NOMO-1 treated with DMSO at 0.1 percent for 48 hours (cell line): ENCODE measurements at regions not wholly inside any gene's neighbourhood (a gene's known extent, or its start where the extent isn't known, plus 50 kb on each side); places are given as distances from the start of the nearest gene placed in this dataset.
"Not testable (repeated sequence)": the region's sequence is repeated elsewhere in the genome, so short reads cannot be mapped to it uniquely, and the experiment has no call there.

Experiments used
- DNase-seq: peaks from one replicate; lab custom pipeline; 2025; ENCODE audit not compliant: unreplicated experiment; lab: John Stamatoyannopoulos, UW

- no peak for DNase-seq
Measured at GRCh38 chr12:67070307-67070600, 198.9 kb upstream of the CAND1 start.

- DNase-seq, result no peak
Measured at GRCh38 chr12:67070604-67071003, 198.6 kb upstream of the CAND1 start.

- not testable (repeated sequence) for DNase-seq
Measured at GRCh38 chr12:67072281-67072680, 196.9 kb upstream of the CAND1 start.

- DNase-seq, result no peak
Measured at GRCh38 chr12:67073336-67073735, 195.8 kb upstream of the CAND1 start.

- DNase-seq, result no peak
Measured at GRCh38 chr12:67074072-67074471, 195.1 kb upstream of the CAND1 start.

GRCh38 chr12:67077617-67078016 lies 191.5 kb upstream of the CAND1 start:
- DNase-seq, result no peak

GRCh38 chr12:67078957-67079356 lies 190.2 kb upstream of the CAND1 start:
- no peak for DNase-seq

GRCh38 chr12:67080637-67081036 lies 188.5 kb upstream of the CAND1 start:
- DNase-seq, result no peak

GRCh38 chr12:67082221-67082620 lies 186.9 kb upstream of the CAND1 start:
- no peak for DNase-seq

- DNase-seq, result no peak
Measured at GRCh38 chr12:67085699-67086098, 183.5 kb upstream of the CAND1 start.

- no peak for DNase-seq
Measured at GRCh38 chr12:67086116-67086515, 183.0 kb upstream of the CAND1 start.

GRCh38 chr12:67088401-67089118 lies 180.6 kb upstream of the CAND1 start:
- no peak for DNase-seq

GRCh38 chr12:67091204-67091603 lies 178.0 kb upstream of the CAND1 start:
- no peak for DNase-seq

- DNase-seq, result no peak
Measured at GRCh38 chr12:67091678-67092077, 177.5 kb upstream of the CAND1 start.

- not testable (repeated sequence) for DNase-seq
Measured at GRCh38 chr12:67092934-67093333, 176.2 kb upstream of the CAND1 start.

- DNase-seq, result peak; percentile 84
Measured at GRCh38 chr12:67096533-67097318, 172.4 kb upstream of the CAND1 start.

- DNase-seq, result no peak
Measured at GRCh38 chr12:67099858-67100257, 169.3 kb upstream of the CAND1 start.

- no peak for DNase-seq
Measured at GRCh38 chr12:67103521-67103920, 165.6 kb upstream of the CAND1 start.

- no peak for DNase-seq
Measured at GRCh38 chr12:67107235-67107634, 161.9 kb upstream of the CAND1 start.

- DNase-seq, result no peak
Measured at GRCh38 chr12:67107751-67108269, 161.3 kb upstream of the CAND1 start.

GRCh38 chr12:67110345-67110744 lies 158.8 kb upstream of the CAND1 start:
- DNase-seq, result not testable (repeated sequence)

- no peak for DNase-seq
Measured at GRCh38 chr12:67111182-67111581, 158.0 kb upstream of the CAND1 start.
